ENCODE measurements at regions not wholly inside any gene's neighbourhood (a gene's known extent, or its start where the extent isn't known, plus 50 kb on each side); places are given as distances from the start of the nearest gene placed in this dataset.

- peaks cover 39% of the 10 kb centered on the region for H3K27me3 ChIP-seq (ENCODE audit: insufficient read depth, low read length)
- H2AFZ ChIP-seq (ENCODE audit: low read depth, low read length) = no peak overlapping the region
- H3K4me1 ChIP-seq (ENCODE audit: insufficient read depth, low read length) = peaks cover 18% of the 10 kb centered on the region
- H3K36me3 ChIP-seq (ENCODE audit: insufficient read depth, low read length) = no peaks in the 10 kb centered on the region
- H3K9me3 ChIP-seq (ENCODE audit: low read length) = no peaks in the 10 kb centered on the region
- H3K4me3 ChIP-seq (ENCODE audit: low read length) = no peak overlapping the region
Observed at GRCh38 chr6:108734271-108734922, 113.8 kb upstream of the ARMC2 start.

- Histone ChIP-seq H3K27me3 (ENCODE audit: insufficient read depth, low read length) (peaks cover 33% of the 10 kb centered on the region), H3K36me3 (ENCODE audit: insufficient read depth, low read length) (no peaks in the 10 kb centered on the region), H3K4me1 (ENCODE audit: insufficient read depth, low read length) (peaks cover 18% of the 10 kb centered on the region), H3K4me3 (ENCODE audit: low read length) (no peak overlapping the region), H2AFZ (ENCODE audit: low read depth, low read length) (no peak overlapping the region), H3K9me3 (ENCODE audit: low read length) (no peaks in the 10 kb centered on the region)
Observed at GRCh38 chr6:108735310-108736001, 112.8 kb upstream of the ARMC2 start.

GRCh38 chr6:108736002-108736361 lies 112.2 kb upstream of the ARMC2 start:
- Histone ChIP-seq H3K9me3 (ENCODE audit: low read length) (no peaks in the 10 kb centered on the region), H3K27me3 (ENCODE audit: insufficient read depth, low read length) (peaks cover 33% of the 10 kb centered on the region), H2AFZ (ENCODE audit: low read depth, low read length) (no peak overlapping the region), H3K4me1 (ENCODE audit: insufficient read depth, low read length) (peaks cover 13% of the 10 kb centered on the region), H3K4me3 (ENCODE audit: low read length) (no peak overlapping the region), H3K36me3 (ENCODE audit: insufficient read depth, low read length) (no peaks in the 10 kb centered on the region)

GRCh38 chr6:108736832-108737231 lies 111.4 kb upstream of the ARMC2 start:
- no peaks in the 10 kb centered on the region for H3K9me3 ChIP-seq (ENCODE audit: low read length)
- no peaks in the 10 kb centered on the region for H3K36me3 ChIP-seq (ENCODE audit: insufficient read depth, low read length)
- no peak overlapping the region for H2AFZ ChIP-seq (ENCODE audit: low read depth, low read length)
- H3K27me3 ChIP-seq (ENCODE audit: insufficient read depth, low read length) = peaks cover 32% of the 10 kb centered on the region
- H3K4me1 ChIP-seq (ENCODE audit: insufficient read depth, low read length) = peaks cover 6% of the 10 kb centered on the region
- no peak overlapping the region for H3K4me3 ChIP-seq (ENCODE audit: low read length)

GRCh38 chr6:108737594-108738546 lies 110.4 kb upstream of the ARMC2 start:
- Histone ChIP-seq H3K36me3 (ENCODE audit: insufficient read depth, low read length) (no peaks in the 10 kb centered on the region), H2AFZ (ENCODE audit: low read depth, low read length) (no peak overlapping the region), H3K4me3 (ENCODE audit: low read length) (no peak overlapping the region)

GRCh38 chr6:108738684-108739416 lies 109.4 kb upstream of the ARMC2 start:
- no peaks in the 10 kb centered on the region for H3K9me3 ChIP-seq (ENCODE audit: low read length)
- H3K4me3 ChIP-seq (ENCODE audit: low read length) = no peak overlapping the region
- H3K27me3 ChIP-seq (ENCODE audit: insufficient read depth, low read length) = peaks cover 14% of the 10 kb centered on the region
- no peak overlapping the region for H2AFZ ChIP-seq (ENCODE audit: low read depth, low read length)
- no peaks in the 10 kb centered on the region for H3K36me3 ChIP-seq (ENCODE audit: insufficient read depth, low read length)
- H3K4me1 ChIP-seq (ENCODE audit: insufficient read depth, low read length) = peaks cover 6% of the 10 kb centered on the region

More at GRCh38 chr6:108737594-108738546, 110.4 kb upstream of the ARMC2 start:
- H3K27me3 ChIP-seq (ENCODE audit: insufficient read depth, low read length) = peaks cover 24% of the 10 kb centered on the region
- peaks cover 6% of the 10 kb centered on the region for H3K4me1 ChIP-seq (ENCODE audit: insufficient read depth, low read length)
- no peaks in the 10 kb centered on the region for H3K9me3 ChIP-seq (ENCODE audit: low read length)

GRCh38 chr6:108739496-108740330 lies 108.5 kb upstream of the ARMC2 start:
- Histone ChIP-seq H3K4me1 (ENCODE audit: insufficient read depth, low read length) (peaks cover 6% of the 10 kb centered on the region), H3K4me3 (ENCODE audit: low read length) (no peak overlapping the region), H2AFZ (ENCODE audit: low read depth, low read length) (no peak overlapping the region), H3K36me3 (ENCODE audit: insufficient read depth, low read length) (no peaks in the 10 kb centered on the region), H3K9me3 (ENCODE audit: low read length) (no peaks in the 10 kb centered on the region), H3K27me3 (ENCODE audit: insufficient read depth, low read length) (peaks cover 6% of the 10 kb centered on the region)

- Histone ChIP-seq H2AFZ (ENCODE audit: low read depth, low read length) (no peak overlapping the region), H3K27me3 (ENCODE audit: insufficient read depth, low read length) (no peaks in the 10 kb centered on the region), H3K4me1 (ENCODE audit: insufficient read depth, low read length) (peaks cover 6% of the 10 kb centered on the region), H3K36me3 (ENCODE audit: insufficient read depth, low read length) (no peaks in the 10 kb centered on the region), H3K9me3 (ENCODE audit: low read length) (no peaks in the 10 kb centered on the region), H3K4me3 (ENCODE audit: low read length) (no peak overlapping the region)
Observed at GRCh38 chr6:108741331-108741989, 106.8 kb upstream of the ARMC2 start.

GRCh38 chr6:108742041-108742440 lies 106.2 kb upstream of the ARMC2 start:
- no peaks in the 10 kb centered on the region for H3K9me3 ChIP-seq (ENCODE audit: low read length)
- no peaks in the 10 kb centered on the region for H3K36me3 ChIP-seq (ENCODE audit: insufficient read depth, low read length)
- no peak overlapping the region for H2AFZ ChIP-seq (ENCODE audit: low read depth, low read length)
- H3K4me1 ChIP-seq (ENCODE audit: insufficient read depth, low read length) = peaks cover 3% of the 10 kb centered on the region
- H3K4me3 ChIP-seq (ENCODE audit: low read length) = no peak overlapping the region
- H3K27me3 ChIP-seq (ENCODE audit: insufficient read depth, low read length) = no peaks in the 10 kb centered on the region

- Histone ChIP-seq H3K4me1 (ENCODE audit: insufficient read depth, low read length) (no peaks in the 10 kb centered on the region), H3K4me3 (ENCODE audit: low read length) (no peak overlapping the region), H3K27me3 (ENCODE audit: insufficient read depth, low read length) (no peaks in the 10 kb centered on the region), H3K36me3 (ENCODE audit: insufficient read depth, low read length) (no peaks in the 10 kb centered on the region), H2AFZ (ENCODE audit: low read depth, low read length) (no peak overlapping the region), H3K9me3 (ENCODE audit: low read length) (no peaks in the 10 kb centered on the region)
Observed at GRCh38 chr6:108744244-108744972, 103.8 kb upstream of the ARMC2 start.

GRCh38 chr6:108744996-108745395 lies 103.2 kb upstream of the ARMC2 start:
- Histone ChIP-seq H3K36me3 (ENCODE audit: insufficient read depth, low read length) (no peaks in the 10 kb centered on the region), H3K27me3 (ENCODE audit: insufficient read depth, low read length) (no peaks in the 10 kb centered on the region), H3K4me3 (ENCODE audit: low read length) (no peak overlapping the region), H3K9me3 (ENCODE audit: low read length) (no peaks in the 10 kb centered on the region), H2AFZ (ENCODE audit: low read depth, low read length) (no peak overlapping the region), H3K4me1 (ENCODE audit: insufficient read depth, low read length) (no peaks in the 10 kb centered on the region)
